Kidney (tissue), 13 donors: ENCODE measurements at regions not wholly inside any gene's neighbourhood (a gene's known extent, or its start where the extent isn't known, plus 50 kb on each side); places are given as distances from the start of the nearest gene placed in this dataset.

ENCODE experiments used
- DNase-seq, 5 donors: peaks; one replicate each; pipeline ENCODE4 v3.0.0-alpha.2; 2013 to 2020
- FAIRE-seq: peaks from 2 replicates; lab custom pipeline; 2012; peaks lifted over from hg19 to GRCh38; lab: Jason Lieb, UNC
- H3K27ac ChIP-seq, 2 donors: one replicate each; pipeline ENCODE4 v1.7.0; 2013; ENCODE audit warnings: low read depth in 2 of 2, low read length in 2 of 2, inconsistent platforms in 1 of 2
- H3K27me3 ChIP-seq: one replicate; pipeline ENCODE4 v1.7.1; 2013; ENCODE audit warnings: low read length, inconsistent platforms; ENCODE audit not compliant: control insufficient read depth, insufficient read depth
- H3K36me3 ChIP-seq, 3 donors: one replicate each; pipeline versions ENCODE4 v1.7.0 to v1.7.1; 2013; ENCODE audit warnings: low read length in 3 of 3, control low read depth in 1 of 3, inconsistent platforms in 1 of 3; ENCODE audit not compliant: insufficient read depth in 3 of 3, control insufficient read depth in 2 of 3
- H3K4me1 ChIP-seq, 3 donors: one replicate each; pipeline versions ENCODE4 v1.7.0 to v1.7.1; 2013; ENCODE audit warnings: low read length in 3 of 3, inconsistent platforms in 1 of 3, low read depth in 1 of 3; ENCODE audit not compliant: control insufficient read depth in 2 of 3, insufficient read depth in 2 of 3
- H3K4me3 ChIP-seq, 3 donors: one replicate each; pipeline versions ENCODE4 v1.7.0 to v1.8.1; 2013; ENCODE audit warnings: low read length in 3 of 3, control low read depth in 1 of 3, inconsistent platforms in 1 of 3
- H3K9ac ChIP-seq, 3 donors: one replicate each; pipeline versions ENCODE4 v1.7.0 to v1.7.1; 2013; ENCODE audit warnings: low read length in 3 of 3, control low read depth in 1 of 3, inconsistent platforms in 1 of 3
- H3K9me3 ChIP-seq, 3 donors: one replicate each; pipeline versions ENCODE4 v1.7.0 to v1.7.1; 2013; ENCODE audit warnings: low read length in 3 of 3, control low read depth in 1 of 3, inconsistent platforms in 1 of 3; ENCODE audit not compliant: control insufficient read depth in 2 of 3, insufficient read depth in 1 of 3
- CTCF ChIP-seq: IDR thresholded peaks from 3 replicates; pipeline ENCODE4 v1.5.1; 2012; ENCODE audit warnings: mild to moderate bottlenecking, moderate library complexity, borderline replicate concordance; ENCODE audit not compliant: insufficient read depth; ENCODE audit errors: extremely low read depth
- intact Hi-C: fragments of 100-400 bp; cut with DNase I; formaldehyde crosslinking; loops from one replicate; pipeline ENCODE4 v1.11.1; 2022
- donor health status: control.
- donor health status: control.
- donor health status: control.
- donor health status: control.
- donor health status: control.
- donor health status: DM: yes; HTN: yes; CAD: no.
- donor health status: Normal renal cell carcinoma (clear cell type).

- TF ChIP-seq CTCF = no peak
- Histone ChIP-seq H3K9me3 (no peaks in the 10 kb centered on the region), H3K9ac (no peak overlapping the region), H3K27ac (no peak overlapping the region), H3K36me3 (no peaks in the 10 kb centered on the region), H3K4me1 (no peaks in the 10 kb centered on the region), H3K4me3 (no peak overlapping the region), H3K27me3 (no peaks in the 10 kb centered on the region)
- FAIRE-seq (no peak), DNase-seq (peak in 1 of 5 donors; percentile 52)
- intact Hi-C loops = no loop called here
These were observed 205.6 kb downstream of the FRK start for GRCh38 chr6:115854866-115855665.

- no peak overlapping the region for H3K27ac ChIP-seq
- no peak for TF ChIP-seq CTCF
- no peaks in the 10 kb centered on the region for H3K4me1 ChIP-seq
- H3K27me3 ChIP-seq = no peaks in the 10 kb centered on the region
- no peak overlapping the region for H3K4me3 ChIP-seq
- intact Hi-C loops = no loop called here
- no peak overlapping the region for H3K9ac ChIP-seq
- H3K9me3 ChIP-seq = no peaks in the 10 kb centered on the region
- DNase-seq (no peak), FAIRE-seq (no peak)
- no peaks in the 10 kb centered on the region for H3K36me3 ChIP-seq
These were observed 213.0 kb downstream of the FRK start for GRCh38 chr6:115847671-115848070.

- DNase-seq (no peak), FAIRE-seq (no peak)
- Histone ChIP-seq H3K9ac (no peak overlapping the region), H3K4me3 (no peak overlapping the region), H3K9me3 (no peaks in the 10 kb centered on the region), H3K27ac (no peak overlapping the region), H3K27me3 (no peaks in the 10 kb centered on the region), H3K36me3 (no peaks in the 10 kb centered on the region), H3K4me1 (no peaks in the 10 kb centered on the region)
- no peak for TF ChIP-seq CTCF
- intact Hi-C loops = no loop called here
These were observed 216.7 kb downstream of the FRK start for GRCh38 chr6:115843945-115844344.
